ENCODE measurements at regions not wholly inside any gene's neighbourhood (a gene's known extent, or its start where the extent isn't known, plus 50 kb on each side); places are given as distances from the start of the nearest gene placed in this dataset.
"Not testable (repeated sequence)": the region's sequence is repeated elsewhere in the genome, so short reads cannot be mapped to it uniquely, and the experiment has no call there.

- DNase-seq (ENCODE audit: low spot score in 2 of 2) = no peak
- no peak for FAIRE-seq
These were observed 233.4 kb upstream of the SYT10 start for GRCh38 chr12:33672836-33673577.

DNA sequence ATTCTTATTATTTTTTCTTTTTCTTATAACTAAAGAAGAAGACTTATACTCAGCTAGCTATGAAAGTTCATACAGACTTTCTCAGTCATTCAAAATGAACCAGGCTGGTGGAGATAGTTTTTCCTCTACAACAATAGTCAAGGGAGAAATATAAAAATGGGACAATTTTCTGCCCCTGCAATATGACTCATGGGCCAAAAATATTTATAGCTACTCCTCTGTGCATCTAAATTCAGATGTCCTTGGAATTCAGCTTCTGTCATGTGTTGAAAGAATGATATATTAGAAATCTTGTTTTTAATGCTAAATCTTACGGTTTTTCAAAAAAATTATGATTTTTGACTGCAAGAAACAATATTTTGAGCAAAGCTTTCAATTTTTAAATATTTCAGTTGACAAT lies 237.2 kb upstream of the SYT10 start:
- FAIRE-seq = no peak
- DNase-seq (ENCODE audit: low spot score in 2 of 2) = peak in 1 of 2 donors; percentile 1

- FAIRE-seq (no peak), DNase-seq (ENCODE audit: low spot score in 2 of 2) (no peak)
These were observed 238.8 kb upstream of the SYT10 start for GRCh38 chr12:33678221-33678964.

GRCh38 chr12:33690562-33690961 lies 250.9 kb upstream of the SYT10 start:
- DNase-seq (ENCODE audit: low spot score in 2 of 2) = no peak

GRCh38 chr12:33703221-33703620 lies 263.6 kb upstream of the SYT10 start:
- FAIRE-seq (no peak), DNase-seq (ENCODE audit: low spot score in 2 of 2) (no peak)

More at GRCh38 chr12:33690562-33690961, 250.9 kb upstream of the SYT10 start:
- no peak for FAIRE-seq

DNA sequence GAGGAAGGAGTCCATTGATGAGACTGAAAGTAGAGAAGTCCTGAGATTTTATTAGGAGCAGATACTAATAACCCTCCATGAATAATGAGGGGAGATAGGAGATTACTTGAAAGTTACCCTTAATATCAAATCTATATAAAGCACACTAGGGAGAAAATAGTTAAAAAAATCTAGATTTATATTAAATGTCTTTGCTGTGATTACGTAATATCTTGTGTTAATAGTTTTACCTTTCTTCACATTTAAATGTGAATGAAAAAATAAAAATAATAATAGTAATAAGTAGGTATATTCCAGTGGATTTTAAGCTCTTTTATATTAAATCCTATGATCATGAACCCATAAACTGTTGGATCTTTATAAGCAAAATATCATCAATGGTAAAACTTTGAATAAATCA lies 267.3 kb upstream of the SYT10 start:
- DNase-seq (ENCODE audit: low spot score in 2 of 2) (no peak), FAIRE-seq (no peak)

GRCh38 chr12:33708935-33709334 lies 269.3 kb upstream of the SYT10 start:
- DNase-seq (ENCODE audit: low spot score in 2 of 2) (no peak), FAIRE-seq (no peak)

GRCh38 chr12:33710548-33710947 lies 270.9 kb upstream of the SYT10 start:
- DNase-seq (ENCODE audit: low spot score in 2 of 2) (no peak), FAIRE-seq (no peak)

DNA sequence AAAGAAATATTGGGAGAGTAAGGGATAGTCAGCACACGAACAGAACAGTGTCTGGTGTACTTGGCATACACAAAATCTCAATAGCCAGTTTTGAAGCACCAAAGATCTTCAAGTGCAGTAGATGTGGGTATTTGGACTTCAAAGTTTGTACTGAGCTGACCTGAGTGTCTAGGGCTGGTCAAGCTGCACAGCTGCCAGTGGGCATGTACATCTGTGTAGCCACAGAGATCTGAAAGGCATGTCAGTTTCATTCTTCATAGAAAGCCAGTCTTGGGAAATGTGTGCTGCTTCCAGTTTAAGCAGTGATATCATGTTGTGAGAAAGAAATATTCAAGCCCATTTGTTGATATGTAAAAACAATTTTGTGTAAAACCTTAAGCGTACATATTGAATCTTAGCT lies 279.0 kb upstream of the SYT10 start:
- FAIRE-seq = no peak
- no peak for DNase-seq (ENCODE audit: low spot score in 2 of 2)

GRCh38 chr12:33721561-33721960 lies 281.9 kb upstream of the SYT10 start:
- DNase-seq (ENCODE audit: low spot score in 2 of 2) (no peak), FAIRE-seq (no peak)

DNA sequence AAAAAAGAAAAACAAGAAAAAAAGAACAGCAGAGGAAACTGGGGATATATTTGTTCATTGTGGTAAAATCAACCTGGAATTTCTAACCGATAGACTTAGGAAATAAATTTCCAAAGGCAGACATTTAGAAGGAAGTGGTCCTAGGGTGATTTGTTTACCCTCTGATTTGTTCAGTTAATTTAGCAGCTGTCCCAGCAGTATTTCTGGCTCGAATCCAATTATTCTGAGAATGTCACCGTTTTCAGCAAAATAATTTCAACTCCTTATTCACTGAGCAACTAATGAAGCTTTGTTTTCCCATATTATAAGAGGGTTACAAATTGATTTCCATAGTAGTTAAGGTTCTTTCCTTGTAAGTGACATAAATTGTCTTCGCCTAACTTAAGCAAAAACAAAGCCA lies 285.2 kb upstream of the SYT10 start:
- no peak for FAIRE-seq
- DNase-seq (ENCODE audit: low spot score in 2 of 2) = no peak

DNA sequence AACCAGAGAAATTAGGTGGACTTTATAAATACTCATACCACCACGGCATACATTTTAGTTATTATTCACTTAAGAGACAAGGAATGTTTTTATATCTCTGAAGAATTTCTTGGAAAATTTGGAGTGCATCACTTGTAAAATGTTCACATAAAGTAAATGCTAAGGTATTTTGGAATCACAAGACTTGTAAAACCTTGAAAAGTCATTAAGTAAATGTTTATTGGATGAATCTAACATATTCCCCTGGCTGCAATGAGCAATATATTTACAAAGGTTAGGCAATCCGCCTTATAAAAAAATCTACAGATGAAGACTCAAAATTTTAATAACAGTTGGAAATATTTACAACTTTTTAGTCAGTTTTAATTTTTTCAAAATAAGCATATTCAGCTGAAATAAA lies 287.4 kb upstream of the ALG10 start:
- FAIRE-seq = no peak
- no peak for DNase-seq (ENCODE audit: low spot score in 2 of 2)

DNA sequence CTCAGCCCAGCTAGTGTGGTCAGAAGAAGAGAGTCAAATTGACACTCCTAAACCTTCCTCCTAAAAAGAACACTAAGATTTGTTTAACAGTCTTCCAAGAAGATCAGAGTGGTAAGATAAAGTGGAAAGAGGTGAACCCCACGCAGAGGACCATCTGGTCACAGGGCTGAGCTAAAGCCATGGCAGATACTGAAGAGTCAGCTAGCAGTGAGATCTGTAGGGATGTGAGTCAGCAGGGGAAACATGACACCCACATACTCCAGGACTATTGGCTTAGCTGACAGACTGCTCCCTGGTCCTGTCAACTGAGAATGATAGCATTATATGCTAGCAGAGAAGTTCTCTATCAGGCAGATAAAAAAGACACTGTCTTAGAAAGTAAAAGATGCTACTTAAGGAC lies 269.4 kb upstream of the ALG10 start:
- no peak for DNase-seq (ENCODE audit: low spot score in 2 of 2)

DNA sequence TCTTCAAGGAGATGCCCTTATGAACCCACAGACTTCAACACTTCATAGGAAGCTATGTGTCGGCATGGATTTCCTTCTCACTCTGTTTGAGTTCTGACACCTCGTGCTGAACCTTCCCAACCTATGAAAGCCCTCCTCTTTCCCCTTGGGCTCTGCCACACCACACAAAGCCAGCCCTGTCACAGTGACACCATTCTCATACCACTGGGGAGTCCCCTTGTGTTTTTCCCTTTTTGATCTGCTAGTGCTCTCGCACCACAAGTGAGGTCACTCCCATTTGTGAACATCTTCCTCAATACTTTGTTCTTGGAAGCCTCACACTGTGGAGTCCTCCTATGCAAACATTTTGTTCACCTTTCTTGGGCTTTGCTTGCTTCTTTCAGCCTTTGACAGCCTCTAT lies 264.6 kb upstream of the ALG10 start:
- FAIRE-seq = no peak
- DNase-seq (ENCODE audit: low spot score in 2 of 2) = no peak

More for the DNA sequence above, 269.4 kb upstream of the ALG10 start:
- FAIRE-seq = no peak

- DNase-seq (ENCODE audit: low spot score in 2 of 2) (no peak), FAIRE-seq (no peak)
These were observed 263.0 kb upstream of the ALG10 start for GRCh38 chr12:33759279-33759678.

DNA sequence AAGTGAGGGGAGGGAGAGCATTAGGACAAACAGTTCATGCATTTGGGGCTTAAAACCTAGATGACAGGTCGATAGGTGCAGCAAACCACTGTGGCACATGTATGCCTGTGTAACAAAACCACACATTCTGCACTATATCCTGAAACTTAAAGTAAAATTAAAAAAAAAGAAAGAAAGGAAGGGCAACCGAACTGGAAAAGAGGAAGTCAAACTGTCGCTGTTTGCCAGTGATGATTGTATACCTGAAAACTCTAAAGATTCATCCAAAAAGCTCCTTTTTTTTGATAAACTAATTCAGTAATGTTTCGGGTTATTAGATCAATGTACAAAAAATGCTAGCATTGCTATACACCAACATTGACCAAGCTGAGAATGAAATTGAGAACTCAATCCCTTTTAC lies 259.0 kb upstream of the ALG10 start:
- FAIRE-seq = no peak
- DNase-seq (ENCODE audit: low spot score in 2 of 2) = no peak

GRCh38 chr12:33770652-33771051 lies 251.6 kb upstream of the ALG10 start:
- DNase-seq (ENCODE audit: low spot score in 2 of 2) = no peak
- no peak for FAIRE-seq

DNA sequence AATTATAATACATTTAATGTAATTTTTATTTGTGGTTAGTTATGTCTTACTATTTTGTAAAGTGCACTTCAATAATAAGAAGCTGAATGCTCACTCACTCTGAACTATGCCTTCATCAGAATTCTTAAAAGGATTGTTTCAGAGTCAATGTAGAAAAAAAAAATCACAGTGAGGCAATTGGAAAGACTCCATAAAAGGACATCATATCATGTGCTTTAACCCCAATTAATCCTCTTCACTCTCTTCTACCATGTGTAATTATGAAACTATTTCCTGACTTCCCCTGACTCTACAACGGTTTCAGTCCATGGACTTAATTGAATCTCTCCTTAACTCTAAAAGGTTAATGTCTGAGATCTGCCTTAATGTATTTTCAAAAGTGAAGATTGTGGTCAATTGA lies 250.4 kb upstream of the ALG10 start:
- FAIRE-seq = no peak
- no peak for DNase-seq (ENCODE audit: low spot score in 2 of 2)

- not testable (repeated sequence) for FAIRE-seq
These were observed 249.2 kb upstream of the ALG10 start for GRCh38 chr12:33773091-33773490.

DNA sequence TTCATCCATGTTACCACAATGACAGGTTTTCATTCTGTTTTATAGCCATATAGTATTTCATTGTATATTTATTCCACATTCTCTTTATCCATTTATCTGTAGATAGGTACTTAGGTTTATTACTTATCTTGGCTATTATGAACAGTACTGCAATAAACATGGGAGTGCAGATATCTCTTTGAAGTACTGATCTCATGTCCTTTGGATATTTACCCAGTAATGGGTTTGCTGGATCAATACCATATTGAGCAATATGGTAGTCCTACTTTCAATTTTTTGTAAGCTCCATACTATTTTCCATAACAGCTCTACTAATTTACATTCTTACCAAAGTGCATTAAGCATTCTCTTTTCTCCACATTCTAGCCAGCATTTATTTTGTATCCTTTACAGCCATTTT lies 235.8 kb upstream of the ALG10 start:
- FAIRE-seq (no peak), DNase-seq (ENCODE audit: low spot score in 2 of 2) (no peak)

More at GRCh38 chr12:33773091-33773490, 249.2 kb upstream of the ALG10 start:
- not testable (repeated sequence) for DNase-seq (ENCODE audit: low spot score in 2 of 2)

DNA sequence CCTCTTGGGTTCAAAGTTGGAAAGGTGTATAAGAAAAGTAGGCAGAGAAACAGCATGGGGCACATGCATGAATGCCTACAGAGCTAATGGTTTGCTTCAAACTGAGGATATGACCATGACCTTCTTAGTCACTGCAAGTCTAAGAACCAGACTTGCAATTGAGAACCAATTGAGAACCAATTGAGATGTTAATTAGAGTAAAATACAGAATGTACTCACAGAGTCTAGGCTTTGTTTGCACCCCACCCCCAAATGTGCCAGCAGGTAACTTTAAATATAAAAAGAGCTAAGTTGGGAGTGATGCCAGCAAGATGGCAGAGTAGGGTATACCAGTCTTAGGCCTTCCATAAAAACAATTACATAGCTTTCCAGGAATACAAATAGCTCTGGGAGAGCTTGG lies 227.3 kb upstream of the ALG10 start:
- FAIRE-seq = no peak
- no peak for DNase-seq (ENCODE audit: low spot score in 2 of 2)

- FAIRE-seq (no peak), DNase-seq (ENCODE audit: low spot score in 2 of 2) (no peak)
These were observed 226.8 kb upstream of the ALG10 start for GRCh38 chr12:33795536-33795935.

Measured in frontal cortex (tissue), 3 donors.